MM.1S (cell line): ENCODE measurements at regions not wholly inside any gene's neighbourhood (a gene's known extent, or its start where the extent isn't known, plus 50 kb on each side); places are given as distances from the start of the nearest gene placed in this dataset.

Experiments
- DNase-seq: peaks from one replicate; pipeline ENCODE4 v3.0.0-alpha.2; 2015
- H2AFZ ChIP-seq: fragments of 300-600 bp; sonication (generic); 2 replicates; pipeline ENCODE4 v1.6.0; 2016; ENCODE audit warnings: antibody characterized with exemption, low read length
- H3F3A ChIP-seq: fragments of 300-600 bp; sonication (generic); 2 replicates; pipeline ENCODE4 v1.6.1; 2016; ENCODE audit warnings: mild to moderate bottlenecking, antibody characterized with exemption, low read length, moderate library complexity, mixed read lengths; ENCODE audit not compliant: insufficient read depth
- H3K27ac ChIP-seq: fragments of 300-600 bp; sonication (generic); 2 replicates; pipeline ENCODE4 v1.5.1; 2016; ENCODE audit warnings: mild to moderate bottlenecking, low read length
- H3K27me3 ChIP-seq: fragments of 300-600 bp; sonication (generic); replicated peaks from 2 replicates; pipeline ENCODE4 v1.6.0; 2016; ENCODE audit warnings: low read length; ENCODE audit not compliant: insufficient read depth
- H3K36me3 ChIP-seq: fragments of 300-600 bp; sonication (generic); replicated peaks from 2 replicates; pipeline ENCODE4 v1.6.1; 2016; ENCODE audit warnings: mild to moderate bottlenecking, low read length, mixed read lengths; ENCODE audit not compliant: insufficient read depth
- H3K4me1 ChIP-seq: fragments of 300-600 bp; sonication (generic); 2 replicates; pipeline ENCODE4 v1.6.1; 2016; ENCODE audit warnings: low read length, mixed read lengths
- H3K4me2 ChIP-seq: fragments of 300-600 bp; sonication (generic); 2 replicates; pipeline ENCODE4 v1.6.0; 2016; ENCODE audit warnings: low read depth, low read length
- H3K4me3 ChIP-seq: fragments of 300-600 bp; sonication (generic); 2 replicates; pipeline ENCODE4 v1.5.1; 2016; ENCODE audit warnings: low read length, mixed read lengths
- H3K79me2 ChIP-seq: fragments of 300-600 bp; sonication (generic); 2 replicates; pipeline ENCODE4 v1.6.1; 2016; ENCODE audit warnings: mixed run types, low read length, mixed read lengths
- H3K9ac ChIP-seq: fragments of 300-600 bp; sonication (generic); 2 replicates; pipeline ENCODE4 v1.6.1; 2016; ENCODE audit warnings: low read length, mixed read lengths
- H3K9me2 ChIP-seq: fragments of 300-600 bp; sonication (generic); replicated peaks from 2 replicates; pipeline ENCODE4 v1.6.1; 2016; ENCODE audit warnings: mild to moderate bottlenecking, low read length, mixed read lengths; ENCODE audit not compliant: insufficient read depth
- H3K9me3 ChIP-seq: fragments of 300-600 bp; sonication (generic); replicated peaks from 2 replicates; pipeline ENCODE4 v1.6.1; 2016; ENCODE audit warnings: mild to moderate bottlenecking, low read length, mixed read lengths; ENCODE audit not compliant: insufficient read depth
- H4K20me1 ChIP-seq: fragments of 300-600 bp; sonication (generic); 2 replicates; pipeline ENCODE4 v1.6.1; 2016; ENCODE audit warnings: mild to moderate bottlenecking, low read length, moderate library complexity, mixed read lengths; ENCODE audit not compliant: insufficient read depth
- EZH2 ChIP-seq: fragments of 300-600 bp; sonication (generic); optimal IDR thresholded peaks from 2 replicates; pipeline ENCODE3; 2017; ENCODE audit warnings: low read depth, mild to moderate bottlenecking, antibody characterized with exemption, low read length, mixed read lengths
- EZH2phosphoT487 ChIP-seq: fragments of 300-600 bp; sonication (generic); IDR thresholded peaks from 2 replicates; pipeline ENCODE4 v1.6.1; 2018; ENCODE audit warnings: antibody characterized with exemption, low read length
- TF ChIP-seq, protein P1 (sequence below): fragments of 300-600 bp; sonication (generic); IDR thresholded peaks from 2 replicates; pipeline ENCODE4 v1.5.1; 2016; ENCODE audit warnings: antibody characterized with exemption, low read length, mixed read lengths

DNA sequence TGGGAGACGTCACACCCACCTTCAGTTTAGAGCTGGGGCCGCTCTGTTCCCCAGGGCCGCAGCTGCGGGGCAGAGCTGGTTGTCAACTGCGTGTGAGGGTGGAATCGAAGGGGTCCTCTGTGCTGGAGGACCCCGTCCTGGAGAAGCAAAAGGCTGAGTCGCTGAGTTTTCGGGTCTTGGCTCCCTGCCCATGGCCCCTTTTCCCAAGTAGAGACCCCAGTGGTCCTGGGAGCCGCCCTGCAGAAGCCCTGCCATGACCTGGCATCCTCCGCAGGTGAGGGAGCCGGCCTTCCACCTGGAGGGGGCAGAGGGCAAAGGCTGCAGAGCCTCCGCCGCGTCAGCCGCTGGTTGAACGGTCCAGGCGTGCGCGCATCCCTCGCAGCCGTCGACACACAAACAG, 90.4 kb upstream of the COL5A1 start:
- H3K9me2 ChIP-seq = no peaks in the 10 kb centered on the region
- no peak overlapping the region for H3K9ac ChIP-seq
- no peaks in the 10 kb centered on the region for H3K4me1 ChIP-seq
- H3K4me3 ChIP-seq = no peak overlapping the region
- H3K27me3 ChIP-seq = peaks cover 95% of the 10 kb centered on the region
- no peaks in the 10 kb centered on the region for H4K20me1 ChIP-seq
- H3F3A ChIP-seq = no peaks in the 10 kb centered on the region
- H3K4me2 ChIP-seq = no peak overlapping the region
- no peaks in the 10 kb centered on the region for H3K9me3 ChIP-seq
- H3K79me2 ChIP-seq = no peaks in the 10 kb centered on the region
- no peaks in the 10 kb centered on the region for H3K36me3 ChIP-seq
- H3K27ac ChIP-seq = no peak overlapping the region
- no peak for DNase-seq
- no peak overlapping the region for H2AFZ ChIP-seq
- TF ChIP-seq EZH2phosphoT487 (no peak), EZH2 (no peak)
- TF ChIP-seq, protein P1, sequence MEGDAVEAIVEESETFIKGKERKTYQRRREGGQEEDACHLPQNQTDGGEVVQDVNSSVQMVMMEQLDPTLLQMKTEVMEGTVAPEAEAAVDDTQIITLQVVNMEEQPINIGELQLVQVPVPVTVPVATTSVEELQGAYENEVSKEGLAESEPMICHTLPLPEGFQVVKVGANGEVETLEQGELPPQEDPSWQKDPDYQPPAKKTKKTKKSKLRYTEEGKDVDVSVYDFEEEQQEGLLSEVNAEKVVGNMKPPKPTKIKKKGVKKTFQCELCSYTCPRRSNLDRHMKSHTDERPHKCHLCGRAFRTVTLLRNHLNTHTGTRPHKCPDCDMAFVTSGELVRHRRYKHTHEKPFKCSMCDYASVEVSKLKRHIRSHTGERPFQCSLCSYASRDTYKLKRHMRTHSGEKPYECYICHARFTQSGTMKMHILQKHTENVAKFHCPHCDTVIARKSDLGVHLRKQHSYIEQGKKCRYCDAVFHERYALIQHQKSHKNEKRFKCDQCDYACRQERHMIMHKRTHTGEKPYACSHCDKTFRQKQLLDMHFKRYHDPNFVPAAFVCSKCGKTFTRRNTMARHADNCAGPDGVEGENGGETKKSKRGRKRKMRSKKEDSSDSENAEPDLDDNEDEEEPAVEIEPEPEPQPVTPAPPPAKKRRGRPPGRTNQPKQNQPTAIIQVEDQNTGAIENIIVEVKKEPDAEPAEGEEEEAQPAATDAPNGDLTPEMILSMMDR = no peak

DNA sequence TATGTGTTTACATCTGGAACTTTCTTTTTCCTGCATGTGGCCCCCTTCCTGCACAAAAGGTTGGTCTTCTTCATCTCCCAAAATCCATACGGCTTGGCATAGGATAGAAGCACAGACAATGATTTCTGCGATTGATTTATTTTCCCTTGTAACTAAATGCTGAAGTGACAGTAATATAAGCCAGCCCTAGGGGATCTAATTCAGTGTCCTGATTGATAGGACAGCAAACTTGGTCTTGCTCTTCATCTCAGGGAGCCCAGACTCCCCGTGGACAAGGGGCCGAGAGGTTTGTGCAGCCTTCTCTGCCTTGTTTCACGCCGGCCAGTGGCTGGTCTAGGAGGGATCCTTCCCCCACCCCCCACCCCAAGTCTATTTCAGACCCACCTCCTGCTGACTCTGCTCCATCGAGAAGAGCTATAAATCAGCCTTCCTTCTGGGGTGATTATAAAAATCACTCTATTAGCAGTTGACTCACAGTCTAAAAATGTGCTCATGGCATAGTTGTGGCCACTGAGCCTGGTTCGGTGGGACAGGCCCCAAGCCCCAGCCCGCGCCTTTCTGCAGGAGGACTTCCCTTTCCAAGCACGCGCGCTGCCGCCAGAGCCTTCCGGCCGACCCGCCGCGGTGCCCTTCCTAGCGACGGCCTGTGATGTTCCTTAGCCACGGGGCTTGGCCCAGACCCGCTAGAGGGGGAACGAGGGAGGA, 89.8 kb upstream of the COL5A1 start:
- H3K79me2 ChIP-seq = no peaks in the 10 kb centered on the region
- H4K20me1 ChIP-seq = no peaks in the 10 kb centered on the region
- H3K4me3 ChIP-seq = no peak overlapping the region
- no peak for DNase-seq
- no peak overlapping the region for H3K4me2 ChIP-seq
- no peaks in the 10 kb centered on the region for H3K4me1 ChIP-seq
- H3K9ac ChIP-seq = no peak overlapping the region
- no peak overlapping the region for H3K27ac ChIP-seq
- H3K27me3 ChIP-seq = peaks cover 95% of the 10 kb centered on the region
- H2AFZ ChIP-seq = no peak overlapping the region
- no peaks in the 10 kb centered on the region for H3K36me3 ChIP-seq
- no peaks in the 10 kb centered on the region for H3K9me2 ChIP-seq
- no peak for TF ChIP-seq EZH2phosphoT487
- TF ChIP-seq EZH2 = no peak
- TF ChIP-seq, protein P1 = no peak
- no peaks in the 10 kb centered on the region for H3K9me3 ChIP-seq
- H3F3A ChIP-seq = no peaks in the 10 kb centered on the region

DNA sequence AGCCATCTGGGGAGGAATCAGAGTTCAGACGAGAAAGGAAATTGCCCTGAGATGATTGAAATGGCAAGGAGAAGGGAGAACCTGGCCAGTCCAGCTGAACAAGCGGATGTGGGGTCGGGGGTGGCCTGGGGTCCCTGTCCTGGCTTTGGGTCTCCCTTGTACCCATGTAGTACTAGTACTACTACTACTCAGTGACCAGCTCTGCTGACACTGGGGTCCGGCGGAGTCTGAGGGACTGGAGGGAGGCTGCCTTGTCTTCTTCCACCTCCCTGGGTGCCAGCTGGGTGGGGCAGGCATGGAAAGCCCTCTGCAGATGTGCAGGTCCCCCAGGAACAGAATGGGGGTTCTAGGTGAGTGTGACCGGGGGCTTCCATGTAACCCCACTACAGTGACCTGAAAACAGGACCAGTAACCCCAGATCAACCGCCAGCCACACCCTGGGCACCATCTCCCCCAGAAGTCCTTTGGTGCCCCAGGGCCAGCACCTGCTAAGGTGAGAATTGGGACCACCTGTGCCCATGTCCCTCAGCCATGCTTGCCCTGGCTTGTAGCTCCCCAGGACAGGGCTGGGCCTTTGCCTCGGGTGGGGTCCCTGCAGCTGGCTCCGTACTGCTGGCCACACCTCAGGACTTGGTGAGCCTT, 89.1 kb upstream of the COL5A1 start:
- Histone ChIP-seq H3K27me3 (peaks cover 95% of the 10 kb centered on the region), H3F3A (no peaks in the 10 kb centered on the region), H4K20me1 (no peaks in the 10 kb centered on the region), H3K4me1 (no peaks in the 10 kb centered on the region), H3K79me2 (no peaks in the 10 kb centered on the region), H3K9ac (no peak overlapping the region), H3K4me2 (no peak overlapping the region), H3K9me3 (no peaks in the 10 kb centered on the region), H2AFZ (no peak overlapping the region), H3K36me3 (no peaks in the 10 kb centered on the region), H3K9me2 (no peaks in the 10 kb centered on the region), H3K27ac (no peak overlapping the region), H3K4me3 (no peak overlapping the region)
- no peak for DNase-seq
- no peak for TF ChIP-seq EZH2phosphoT487
- TF ChIP-seq, protein P1 = no peak
- no peak for TF ChIP-seq EZH2
